DMS79 treated with DMSO at 0.1 percent for 48 hours (cell line): ENCODE measurements at regions not wholly inside any gene's neighbourhood (a gene's known extent, or its start where the extent isn't known, plus 50 kb on each side); places are given as distances from the start of the nearest gene placed in this dataset.

Experiments used
- DNase-seq: peaks from one replicate; lab custom pipeline; 2025; lab: John Stamatoyannopoulos, UW

- no peak for DNase-seq
Observed at GRCh38 chr1:69433073-69433472, 134.6 kb upstream of the LRRC7 start.

- DNase-seq = no peak
Observed at GRCh38 chr1:69436151-69436550, 131.6 kb upstream of the LRRC7 start.

- DNase-seq = no peak
Observed at GRCh38 chr1:69438056-69438795, 129.5 kb upstream of the LRRC7 start.

GRCh38 chr1:69441496-69441895 lies 126.2 kb upstream of the LRRC7 start:
- DNase-seq = no peak

GRCh38 chr1:69451196-69451595 lies 116.5 kb upstream of the LRRC7 start:
- no peak for DNase-seq

GRCh38 chr1:69455718-69456117 lies 112.0 kb upstream of the LRRC7 start:
- DNase-seq = no peak

GRCh38 chr1:69459244-69459643 lies 108.5 kb upstream of the LRRC7 start:
- DNase-seq = no peak

- DNase-seq = no peak
Observed at GRCh38 chr1:69475021-69475420, 92.7 kb upstream of the LRRC7 start.

- no peak for DNase-seq
Observed at GRCh38 chr1:69479734-69480133, 88.0 kb upstream of the LRRC7 start.

GRCh38 chr1:69483246-69483645 lies 84.5 kb upstream of the LRRC7 start:
- no peak for DNase-seq

- no peak for DNase-seq
Observed at GRCh38 chr1:69485616-69486015, 82.1 kb upstream of the LRRC7 start.

GRCh38 chr1:69491416-69491815 lies 76.3 kb upstream of the LRRC7 start:
- no peak for DNase-seq

GRCh38 chr1:69492286-69492685 lies 75.4 kb upstream of the LRRC7 start:
- DNase-seq = no peak

- no peak for DNase-seq
Observed at GRCh38 chr1:69494221-69494620, 73.5 kb upstream of the LRRC7 start.

- DNase-seq = no peak
Observed at GRCh38 chr1:69497441-69498221, 70.1 kb upstream of the LRRC7 start.

- no peak for DNase-seq
Observed at GRCh38 chr1:69498711-69499110, 69.0 kb upstream of the LRRC7 start.

GRCh38 chr1:69499203-69499803 lies 68.4 kb upstream of the LRRC7 start:
- DNase-seq = no peak

- no peak for DNase-seq
Observed at GRCh38 chr1:69502991-69503390, 64.7 kb upstream of the LRRC7 start.

GRCh38 chr1:69504730-69505252 lies 62.9 kb upstream of the LRRC7 start:
- DNase-seq = no peak

GRCh38 chr1:69506311-69506710 lies 61.4 kb upstream of the LRRC7 start:
- DNase-seq = no peak

GRCh38 chr1:69506721-69507120 lies 61.0 kb upstream of the LRRC7 start:
- DNase-seq = no peak

- no peak for DNase-seq
Observed at GRCh38 chr1:69510026-69510425, 57.7 kb upstream of the LRRC7 start.
